ENCODE measurements at regions not wholly inside any gene's neighbourhood (a gene's known extent, or its start where the extent isn't known, plus 50 kb on each side); places are given as distances from the start of the nearest gene placed in this dataset.

- H3K9me2 ChIP-seq (ENCODE audit: insufficient read depth): no peaks in the 10 kb centered on the region; the same call in 1 of the 2 replicates
- H2AFZ ChIP-seq: no peak overlapping the region
- no peaks in the 10 kb centered on the region for H3K9me3 Mint-ChIP-seq
- H3K27ac ChIP-seq (ENCODE audit: low read depth): no peak overlapping the region
- H3K4me1 Mint-ChIP-seq: peaks cover 18% of the 10 kb centered on the region; the same call in 2 of the 3 replicates
- DNase-seq (ENCODE audit: low spot score) (no peak), ATAC-seq (no peak)
- H3K36me3 ChIP-seq (ENCODE audit: insufficient read depth): no peaks in the 10 kb centered on the region
- H3K4me3 Mint-ChIP-seq: no peak overlapping the region
- no peaks in the 10 kb centered on the region for H3K27me3 ChIP-seq (ENCODE audit: insufficient read depth)
- TF ChIP-seq, protein P1, sequence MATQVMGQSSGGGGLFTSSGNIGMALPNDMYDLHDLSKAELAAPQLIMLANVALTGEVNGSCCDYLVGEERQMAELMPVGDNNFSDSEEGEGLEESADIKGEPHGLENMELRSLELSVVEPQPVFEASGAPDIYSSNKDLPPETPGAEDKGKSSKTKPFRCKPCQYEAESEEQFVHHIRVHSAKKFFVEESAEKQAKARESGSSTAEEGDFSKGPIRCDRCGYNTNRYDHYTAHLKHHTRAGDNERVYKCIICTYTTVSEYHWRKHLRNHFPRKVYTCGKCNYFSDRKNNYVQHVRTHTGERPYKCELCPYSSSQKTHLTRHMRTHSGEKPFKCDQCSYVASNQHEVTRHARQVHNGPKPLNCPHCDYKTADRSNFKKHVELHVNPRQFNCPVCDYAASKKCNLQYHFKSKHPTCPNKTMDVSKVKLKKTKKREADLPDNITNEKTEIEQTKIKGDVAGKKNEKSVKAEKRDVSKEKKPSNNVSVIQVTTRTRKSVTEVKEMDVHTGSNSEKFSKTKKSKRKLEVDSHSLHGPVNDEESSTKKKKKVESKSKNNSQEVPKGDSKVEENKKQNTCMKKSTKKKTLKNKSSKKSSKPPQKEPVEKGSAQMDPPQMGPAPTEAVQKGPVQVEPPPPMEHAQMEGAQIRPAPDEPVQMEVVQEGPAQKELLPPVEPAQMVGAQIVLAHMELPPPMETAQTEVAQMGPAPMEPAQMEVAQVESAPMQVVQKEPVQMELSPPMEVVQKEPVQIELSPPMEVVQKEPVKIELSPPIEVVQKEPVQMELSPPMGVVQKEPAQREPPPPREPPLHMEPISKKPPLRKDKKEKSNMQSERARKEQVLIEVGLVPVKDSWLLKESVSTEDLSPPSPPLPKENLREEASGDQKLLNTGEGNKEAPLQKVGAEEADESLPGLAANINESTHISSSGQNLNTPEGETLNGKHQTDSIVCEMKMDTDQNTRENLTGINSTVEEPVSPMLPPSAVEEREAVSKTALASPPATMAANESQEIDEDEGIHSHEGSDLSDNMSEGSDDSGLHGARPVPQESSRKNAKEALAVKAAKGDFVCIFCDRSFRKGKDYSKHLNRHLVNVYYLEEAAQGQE (IDR thresholded peaks at IDR 0.05; ENCODE audit: unreplicated experiment): no peak
- TF ChIP-seq STAT1 (IDR thresholded peaks at IDR 0.05; ENCODE audit: unreplicated experiment) (no peak), NANOG (IDR thresholded peaks at IDR 0.05; ENCODE audit: borderline replicate concordance) (no peak), EZH2phosphoT487 (IDR thresholded peaks at IDR 0.05; ENCODE audit: unreplicated experiment) (no peak), ZNF331 (CRISPR knock-in tag; IDR thresholded peaks at IDR 0.05; ENCODE audit: low read depth) (no peak), JUNB (IDR thresholded peaks at IDR 0.05; ENCODE audit: unreplicated experiment) (no peak)
- TF ChIP-seq, protein P2, sequence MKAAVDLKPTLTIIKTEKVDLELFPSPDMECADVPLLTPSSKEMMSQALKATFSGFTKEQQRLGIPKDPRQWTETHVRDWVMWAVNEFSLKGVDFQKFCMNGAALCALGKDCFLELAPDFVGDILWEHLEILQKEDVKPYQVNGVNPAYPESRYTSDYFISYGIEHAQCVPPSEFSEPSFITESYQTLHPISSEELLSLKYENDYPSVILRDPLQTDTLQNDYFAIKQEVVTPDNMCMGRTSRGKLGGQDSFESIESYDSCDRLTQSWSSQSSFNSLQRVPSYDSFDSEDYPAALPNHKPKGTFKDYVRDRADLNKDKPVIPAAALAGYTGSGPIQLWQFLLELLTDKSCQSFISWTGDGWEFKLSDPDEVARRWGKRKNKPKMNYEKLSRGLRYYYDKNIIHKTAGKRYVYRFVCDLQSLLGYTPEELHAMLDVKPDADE (IDR thresholded peaks at IDR 0.05): no peak
- no peak overlapping the region for H3K4me3 ChIP-seq
- H3K27me3 Mint-ChIP-seq (ENCODE audit: insufficient read depth, low read depth, poor library complexity): no peaks in the 10 kb centered on the region
- H3K27ac Mint-ChIP-seq: no peak overlapping the region
- peaks cover 11% of the 10 kb centered on the region; the same call in 1 of the 2 replicates for H3K4me1 ChIP-seq (ENCODE audit: insufficient read depth)
- H3K79me2 ChIP-seq (replicated peaks; ENCODE audit: insufficient read depth): no peaks in the 10 kb centered on the region
- H3K36me3 Mint-ChIP-seq (ENCODE audit: low read depth): no peaks in the 10 kb centered on the region
- H3F3A ChIP-seq (replicated peaks; ENCODE audit: low read depth): no peaks in the 10 kb centered on the region
- no peak overlapping the region for H3K4me2 ChIP-seq
- H4K20me1 ChIP-seq (replicated peaks; ENCODE audit: insufficient read depth): no peaks in the 10 kb centered on the region
These were observed 135.3 kb upstream of the TMTC4 start for GRCh38 chr13:100809856-100810255.

- 0 out of 2 replicates have a peak overlapping the region, but pooled peaks have one; percentile 50 for H2AFZ ChIP-seq
- no peaks in the 10 kb centered on the region for H3K27me3 Mint-ChIP-seq (ENCODE audit: insufficient read depth, low read depth, poor library complexity)
- no peaks in the 10 kb centered on the region for H3K36me3 ChIP-seq (ENCODE audit: insufficient read depth)
- no peak overlapping the region for H3K27ac Mint-ChIP-seq
- ATAC-seq: no peak
- no peak overlapping the region for H3K4me3 Mint-ChIP-seq
- no peaks in the 10 kb centered on the region for H3K79me2 ChIP-seq (replicated peaks; ENCODE audit: insufficient read depth)
- H3F3A ChIP-seq (replicated peaks; ENCODE audit: low read depth): no peaks in the 10 kb centered on the region
- H3K27ac ChIP-seq (ENCODE audit: low read depth): no peak overlapping the region
- H3K4me1 Mint-ChIP-seq: peaks cover 16% of the 10 kb centered on the region
- peaks cover 11% of the 10 kb centered on the region; the same call in 1 of the 2 replicates for H3K4me1 ChIP-seq (ENCODE audit: insufficient read depth)
- DNase-seq (ENCODE audit: low spot score): no peak
- no peaks in the 10 kb centered on the region for H3K9me3 Mint-ChIP-seq
- H3K4me2 ChIP-seq: no peak overlapping the region
- no peaks in the 10 kb centered on the region for H4K20me1 ChIP-seq (replicated peaks; ENCODE audit: insufficient read depth)
- no peaks in the 10 kb centered on the region; the same call in 1 of the 2 replicates for H3K9me2 ChIP-seq (ENCODE audit: insufficient read depth)
- no peaks in the 10 kb centered on the region for H3K27me3 ChIP-seq (ENCODE audit: insufficient read depth)
- no peaks in the 10 kb centered on the region for H3K36me3 Mint-ChIP-seq (ENCODE audit: low read depth)
- no peak overlapping the region for H3K4me3 ChIP-seq
- TF ChIP-seq POLR2AphosphoS5 (IDR thresholded peaks at IDR 0.05; ENCODE audit: low read depth) (no peak), NANOG (IDR thresholded peaks at IDR 0.05; ENCODE audit: borderline replicate concordance) (no peak)
- TF ChIP-seq, protein P2 (IDR thresholded peaks at IDR 0.05): no peak
These were observed 134.5 kb upstream of the TMTC4 start for GRCh38 chr13:100809129-100809390.

Data from GM23338 (cell line).